ENCODE measurements at regions not wholly inside any gene's neighbourhood (a gene's known extent, or its start where the extent isn't known, plus 50 kb on each side); places are given as distances from the start of the nearest gene placed in this dataset.

- no peak for TF ChIP-seq PCBP2 (optimal IDR thresholded peaks at IDR 0.05; ENCODE audit: low read depth, low read length, poor library complexity, severe bottlenecking)
- TF ChIP-seq PPARG (CRISPR knock-in tag; conservative IDR thresholded peaks at IDR 0.05) = no peak
- no peak for TF ChIP-seq USF2 (IDR thresholded peaks at IDR 0.05; ENCODE audit: low read depth, low read length)
- no peak for TF ChIP-seq USF2 (CRISPR knock-in tag; IDR thresholded peaks at IDR 0.05; ENCODE audit: borderline replicate concordance)
- TF ChIP-seq REPIN1 (CRISPR knock-in tag; IDR thresholded peaks at IDR 0.05; ENCODE audit: borderline replicate concordance, low read depth) = no peak
- no peak for TF ChIP-seq NPAS2 (CRISPR knock-in tag; IDR thresholded peaks at IDR 0.05; ENCODE audit: borderline replicate concordance)
- TF ChIP-seq CTCF (CRISPR knock-in tag; IDR thresholded peaks at IDR 0.05) = no peak
- no peak for TF ChIP-seq HMGXB4 (CRISPR knock-in tag; IDR thresholded peaks at IDR 0.05; ENCODE audit: borderline replicate concordance in 1 of 2, low read depth in 1 of 2)
- TF ChIP-seq HOXA5 (CRISPR knock-in tag; IDR thresholded peaks at IDR 0.05) = no peak
- TF ChIP-seq ATRX (CRISPR knock-in tag; IDR thresholded peaks at IDR 0.05; ENCODE audit: borderline replicate concordance) = no peak
- TF ChIP-seq TCF7 (IDR thresholded peaks at IDR 0.05; ENCODE audit: low read depth) = no peak
- TF ChIP-seq ETV5 (CRISPR knock-in tag; IDR thresholded peaks at IDR 0.05; ENCODE audit: borderline replicate concordance) = no peak
- TF ChIP-seq TAF1 (CRISPR knock-in tag; IDR thresholded peaks at IDR 0.05) = no peak
These were observed 201.9 kb downstream of the ZNF608 start for GRCh38 chr5:124544366-124545055.
